Activated naive CD4-positive, alpha-beta T cell treated with anti-CD3 and anti-CD28 coated beads for 36 hours (primary cell): ENCODE measurements at regions not wholly inside any gene's neighbourhood (a gene's known extent, or its start where the extent isn't known, plus 50 kb on each side); places are given as distances from the start of the nearest gene placed in this dataset.
"Not testable (repeated sequence)": the region's sequence is repeated elsewhere in the genome, so short reads cannot be mapped to it uniquely, and the experiment has no call there.

Experiments used
- CTCF ChIA-PET: fragments of 350-600 bp; sonication (Branson Sonifier 250); formaldehyde crosslinking; loops from one replicate; lab custom pipeline; 2021; ENCODE audit warnings: antibody characterized with exemption; lab: Charles Lee
- DNase-seq: peaks from one replicate; pipeline ENCODE4 v3.0.0-alpha.2; 2020
- H3K27ac Mint-ChIP-seq: one replicate; pipeline ENCODE4 v1.8.0; 2021; ENCODE audit warnings: mild to moderate bottlenecking, mixed read lengths
- H3K27me3 Mint-ChIP-seq: one replicate; pipeline ENCODE4 v1.8.0; 2021; ENCODE audit warnings: low read depth, mixed read lengths
- H3K36me3 Mint-ChIP-seq: one replicate; pipeline ENCODE4 v1.8.0; 2021; ENCODE audit warnings: low read depth, mixed read lengths
- H3K4me1 Mint-ChIP-seq: one replicate; pipeline ENCODE4 v1.8.0; 2021; ENCODE audit warnings: low read depth, mixed read lengths
- H3K4me3 Mint-ChIP-seq: one replicate; pipeline ENCODE4 v1.8.0; 2021; ENCODE audit warnings: mild to moderate bottlenecking, moderate library complexity, mixed read lengths
- H3K9me3 Mint-ChIP-seq: one replicate; pipeline ENCODE4 v1.8.0; 2021; ENCODE audit warnings: mixed read lengths
- intact Hi-C: fragments of 100-400 bp; cut with micrococcal nuclease; formaldehyde crosslinking; loops from one replicate; pipeline ENCODE4 v1.15.1; 2023

- no peak for DNase-seq
- CTCF ChIA-PET = interaction anchor here (1.5 to 1.6 kb wide), 2 partner anchors 9 to 50 kb away, joined by 4 read pairs; no protein-coding TSS in a partner anchor
- peaks cover 52% of the 10 kb centered on the region for H3K4me1 Mint-ChIP-seq
- intact Hi-C loops = loop anchor here (10.0 kb wide), 1 partner anchor 710 kb away; the partner anchor contains the start of gene CHST12
- peaks cover 3% of the 10 kb centered on the region for H3K36me3 Mint-ChIP-seq
- H3K9me3 Mint-ChIP-seq = peaks cover 22% of the 10 kb centered on the region
- H3K27ac Mint-ChIP-seq = no peak overlapping the region
- H3K4me3 Mint-ChIP-seq = no peak overlapping the region
- H3K27me3 Mint-ChIP-seq = no peaks in the 10 kb centered on the region
Observed at GRCh38 chr7:3114917-3115316, 71.2 kb upstream of the CARD11 start.

- Mint-ChIP-seq H3K27me3 (no peaks in the 10 kb centered on the region), H3K27ac (no peak overlapping the region), H3K4me3 (peak overlapping the region; percentile 63), H3K36me3 (peaks cover 6% of the 10 kb centered on the region), H3K9me3 (peaks cover 32% of the 10 kb centered on the region), H3K4me1 (peaks cover 60% of the 10 kb centered on the region)
- no peak for DNase-seq
- CTCF ChIA-PET = interaction anchor here (0.7 to 3.3 kb wide), 3 partner anchors 9 to 51 kb away, joined by 4 to 19 read pairs (median 9); no protein-coding TSS in a partner anchor
- intact Hi-C loops = loop anchor here (1.0 to 10.0 kb wide), 2 partner anchors 11 to 712 kb away; partner anchors contain the start of gene CHST12
Observed at GRCh38 chr7:3117081-3117480, 73.4 kb upstream of the CARD11 start.

- Mint-ChIP-seq H3K9me3 (peaks cover 32% of the 10 kb centered on the region), H3K4me3 (peak overlapping the region; percentile 77)
Observed at GRCh38 chr7:3117488-3118231, 74.0 kb upstream of the CARD11 start.

GRCh38 chr7:3119352-3119927 is 75.8 kb upstream of the CARD11 start:
- not testable (repeated sequence) for H3K4me3 Mint-ChIP-seq, H3K27me3 Mint-ChIP-seq, H3K27ac Mint-ChIP-seq, H3K36me3 Mint-ChIP-seq, DNase-seq
- Mint-ChIP-seq H3K4me1 (peaks cover 48% of the 10 kb centered on the region), H3K9me3 (peaks cover 17% of the 10 kb centered on the region)
- CTCF ChIA-PET = interaction anchor here (0.7 to 3.3 kb wide), 7 partner anchors 11 to 99 kb away, joined by 3 to 19 read pairs (median 3); no protein-coding TSS in a partner anchor
- intact Hi-C loops = loop anchor here (10.0 kb wide), 1 partner anchor 715 kb away; the partner anchor contains the start of gene CHST12

More at GRCh38 chr7:3117488-3118231, 74.0 kb upstream of the CARD11 start:
- Mint-ChIP-seq H3K27ac (peak overlapping the region; percentile 81), H3K4me1 (peaks cover 54% of the 10 kb centered on the region), H3K27me3 (no peaks in the 10 kb centered on the region), H3K36me3 (peaks cover 6% of the 10 kb centered on the region)
- intact Hi-C loops = loop anchor here (1.0 to 10.0 kb wide), 2 partner anchors 11 to 713 kb away; partner anchors contain the start of gene CHST12
- peak; percentile 73 for DNase-seq
- CTCF ChIA-PET = interaction anchor here (0.7 to 3.3 kb wide), 7 partner anchors 10 to 52 kb away, joined by 4 to 19 read pairs (median 7); no protein-coding TSS in a partner anchor

GRCh38 chr7:3119963-3120362 is 76.3 kb upstream of the CARD11 start:
- intact Hi-C loops = loop anchor here (1.0 to 10.0 kb wide), 3 partner anchors 28 to 715 kb away; partner anchors contain the start of gene CHST12
- Mint-ChIP-seq H3K4me3 (no peak overlapping the region), H3K27ac (peak overlapping the region; percentile 63), H3K27me3 (no peaks in the 10 kb centered on the region), H3K9me3 (peaks cover 15% of the 10 kb centered on the region), H3K36me3 (peaks cover 2% of the 10 kb centered on the region), H3K4me1 (peaks cover 48% of the 10 kb centered on the region)
- DNase-seq = no peak
- CTCF ChIA-PET = interaction anchor here (0.7 to 3.3 kb wide), 4 partner anchors 12 to 55 kb away, joined by 3 to 19 read pairs (median 4); no protein-coding TSS in a partner anchor

GRCh38 chr7:3120513-3120912 is 76.8 kb upstream of the CARD11 start:
- Mint-ChIP-seq H3K4me3 (peak overlapping the region; percentile 38), H3K27ac (peak overlapping the region; percentile 63), H3K9me3 (peaks cover 15% of the 10 kb centered on the region), H3K36me3 (peaks cover 2% of the 10 kb centered on the region), H3K4me1 (peaks cover 45% of the 10 kb centered on the region), H3K27me3 (no peaks in the 10 kb centered on the region)
- peak; percentile 62 for DNase-seq
- intact Hi-C loops = loop anchor here (1.0 kb wide), 2 partner anchors 28 to 57 kb away; no protein-coding TSS in a partner anchor
- CTCF ChIA-PET = interaction anchor here (1.2 to 3.3 kb wide), 3 partner anchors 12 to 54 kb away, joined by 3 to 19 read pairs (median 4); no protein-coding TSS in a partner anchor

GRCh38 chr7:3128857-3129490 is 85.3 kb upstream of the CARD11 start:
- Mint-ChIP-seq H3K27ac (no peak overlapping the region), H3K9me3 (peaks cover 10% of the 10 kb centered on the region), H3K27me3 (no peaks in the 10 kb centered on the region), H3K4me3 (no peak overlapping the region), H3K36me3 (no peaks in the 10 kb centered on the region), H3K4me1 (peaks cover 2% of the 10 kb centered on the region)
- intact Hi-C loops = no loop called here
- DNase-seq = no peak
- CTCF ChIA-PET = interaction anchor here (0.7 kb wide), 1 partner anchor 37 kb away, joined by 4 read pairs; no protein-coding TSS in a partner anchor

GRCh38 chr7:3133811-3134385 is 90.2 kb upstream of the CARD11 start:
- no peaks in the 10 kb centered on the region for H3K36me3 Mint-ChIP-seq
- H3K27ac Mint-ChIP-seq = no peak overlapping the region
- CTCF ChIA-PET = interaction anchor here (1.0 to 1.6 kb wide), 4 partner anchors 16 to 268 kb away, joined by 3 to 5 read pairs (median 4); no protein-coding TSS in a partner anchor
- intact Hi-C loops = no loop called here
- H3K9me3 Mint-ChIP-seq = peaks cover 10% of the 10 kb centered on the region
- no peak overlapping the region for H3K4me3 Mint-ChIP-seq
- no peaks in the 10 kb centered on the region for H3K27me3 Mint-ChIP-seq
- DNase-seq = no peak
- peaks cover 8% of the 10 kb centered on the region for H3K4me1 Mint-ChIP-seq

GRCh38 chr7:3134745-3135144 is 91.1 kb upstream of the CARD11 start:
- DNase-seq = peak; percentile 54
- CTCF ChIA-PET = interaction anchor here (1.0 to 1.6 kb wide), 2 partner anchors 20 to 45 kb away, joined by 4 to 5 read pairs; no protein-coding TSS in a partner anchor
- no peak overlapping the region for H3K4me3 Mint-ChIP-seq
- intact Hi-C loops = no loop called here
- H3K27me3 Mint-ChIP-seq = no peaks in the 10 kb centered on the region
- no peak overlapping the region for H3K27ac Mint-ChIP-seq
- H3K36me3 Mint-ChIP-seq = no peaks in the 10 kb centered on the region
- peaks cover 10% of the 10 kb centered on the region for H3K9me3 Mint-ChIP-seq
- H3K4me1 Mint-ChIP-seq = peaks cover 6% of the 10 kb centered on the region

- intact Hi-C loops = no loop called here
- no peaks in the 10 kb centered on the region for H3K36me3 Mint-ChIP-seq
- no peak overlapping the region for H3K27ac Mint-ChIP-seq
- no peak for DNase-seq
- H3K27me3 Mint-ChIP-seq = no peaks in the 10 kb centered on the region
- H3K4me1 Mint-ChIP-seq = peaks cover 6% of the 10 kb centered on the region
- no peak overlapping the region for H3K4me3 Mint-ChIP-seq
- CTCF ChIA-PET = interaction anchor here (1.6 kb wide), 1 partner anchor 19 kb away, joined by 5 read pairs; no protein-coding TSS in a partner anchor
- peaks cover 10% of the 10 kb centered on the region for H3K9me3 Mint-ChIP-seq
Observed at GRCh38 chr7:3135626-3136025, 92.0 kb upstream of the CARD11 start.

GRCh38 chr7:3138206-3138605 is 94.5 kb upstream of the CARD11 start:
- no peak for DNase-seq
- CTCF ChIA-PET = interaction anchor here (0.5 kb wide), 1 partner anchor 9 kb away, joined by 3 read pairs; no protein-coding TSS in a partner anchor
- no peak overlapping the region for H3K4me3 Mint-ChIP-seq
- no peaks in the 10 kb centered on the region for H3K9me3 Mint-ChIP-seq
- intact Hi-C loops = no loop called here
- no peak overlapping the region for H3K27ac Mint-ChIP-seq
- H3K36me3 Mint-ChIP-seq = no peaks in the 10 kb centered on the region
- H3K27me3 Mint-ChIP-seq = no peaks in the 10 kb centered on the region
- peaks cover 6% of the 10 kb centered on the region for H3K4me1 Mint-ChIP-seq
